SK-N-SH (cell line): ENCODE measurements at regions not wholly inside any gene's neighbourhood (a gene's known extent, or its start where the extent isn't known, plus 50 kb on each side); places are given as distances from the start of the nearest gene placed in this dataset.

Experiments used
- EP300 ChIP-seq, 2 experiments: IDR thresholded peaks; 2 replicates each; pipeline versions ENCODE4 v1.4.0 to v1.6.1; 2012; ENCODE audit warnings: borderline replicate concordance in 1 of 2, low read depth in 1 of 2, low read length in 1 of 2
- MXI1 ChIP-seq: IDR thresholded peaks from 2 replicates; pipeline ENCODE4 v1.6.1; 2012; ENCODE audit warnings: mild to moderate bottlenecking, low read depth, low read length, improper control_type of control experiment
- NFIC ChIP-seq: IDR thresholded peaks from 2 replicates; pipeline ENCODE4 v1.4.0; 2012; ENCODE audit warnings: borderline replicate concordance
- POLR2AphosphoS5 ChIP-seq: IDR thresholded peaks from 2 replicates; pipeline ENCODE4 v1.6.1; 2012; ENCODE audit warnings: low read depth, low read length
- RCOR1 ChIP-seq: fragments of 150-350 bp; IDR thresholded peaks from 2 replicates; pipeline ENCODE4 v1.6.1; 2017; ENCODE audit warnings: antibody characterized with exemption, low read length
- RXRA ChIP-seq: IDR thresholded peaks from 2 replicates; pipeline ENCODE4 v1.4.0; 2012; ENCODE audit warnings: low read depth, mild to moderate bottlenecking, borderline replicate concordance
- TF ChIP-seq, protein P1 (sequence below): IDR thresholded peaks from 2 replicates; pipeline ENCODE4; 2012
- TF ChIP-seq, protein P2 (sequence below): fragments of 200-600 bp; sonication (generic); IDR thresholded peaks from 2 replicates; pipeline ENCODE4 v1.6.1; 2017; ENCODE audit warnings: antibody characterized with exemption, mild to moderate bottlenecking, moderate library complexity
- TF ChIP-seq, protein P3 (sequence below): fragments of 150-350 bp; IDR thresholded peaks from 2 replicates; pipeline ENCODE4 v1.6.1; 2017; ENCODE audit warnings: antibody characterized with exemption, low read length, low read depth, borderline replicate concordance

DNA sequence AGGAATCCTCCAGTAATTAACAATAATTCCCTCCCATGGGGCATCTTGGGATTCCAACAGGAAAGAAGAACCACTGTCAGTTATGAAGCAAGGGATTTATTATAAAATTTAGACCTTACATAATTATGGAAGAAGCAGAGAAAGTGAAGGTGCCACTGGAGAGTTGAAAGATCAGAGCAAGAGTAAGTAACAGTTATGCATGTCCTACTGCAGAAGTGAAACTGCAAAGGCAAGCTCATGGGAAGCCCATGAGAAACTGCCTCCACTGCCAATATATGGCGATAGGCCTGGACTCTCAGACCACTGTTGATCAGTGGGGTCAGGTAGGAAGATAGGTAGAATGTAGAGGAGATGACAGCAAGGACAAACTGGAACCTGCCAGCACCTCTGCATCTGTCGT, 123.6 kb upstream of the ZNF648 start:
- no peak for TF ChIP-seq RCOR1
- TF ChIP-seq, protein P1, sequence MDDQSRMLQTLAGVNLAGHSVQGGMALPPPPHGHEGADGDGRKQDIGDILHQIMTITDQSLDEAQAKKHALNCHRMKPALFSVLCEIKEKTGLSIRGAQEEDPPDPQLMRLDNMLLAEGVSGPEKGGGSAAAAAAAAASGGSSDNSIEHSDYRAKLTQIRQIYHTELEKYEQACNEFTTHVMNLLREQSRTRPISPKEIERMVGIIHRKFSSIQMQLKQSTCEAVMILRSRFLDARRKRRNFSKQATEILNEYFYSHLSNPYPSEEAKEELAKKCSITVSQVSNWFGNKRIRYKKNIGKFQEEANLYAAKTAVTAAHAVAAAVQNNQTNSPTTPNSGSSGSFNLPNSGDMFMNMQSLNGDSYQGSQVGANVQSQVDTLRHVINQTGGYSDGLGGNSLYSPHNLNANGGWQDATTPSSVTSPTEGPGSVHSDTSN = no peak
- no peak for TF ChIP-seq POLR2AphosphoS5
- TF ChIP-seq, protein P2, sequence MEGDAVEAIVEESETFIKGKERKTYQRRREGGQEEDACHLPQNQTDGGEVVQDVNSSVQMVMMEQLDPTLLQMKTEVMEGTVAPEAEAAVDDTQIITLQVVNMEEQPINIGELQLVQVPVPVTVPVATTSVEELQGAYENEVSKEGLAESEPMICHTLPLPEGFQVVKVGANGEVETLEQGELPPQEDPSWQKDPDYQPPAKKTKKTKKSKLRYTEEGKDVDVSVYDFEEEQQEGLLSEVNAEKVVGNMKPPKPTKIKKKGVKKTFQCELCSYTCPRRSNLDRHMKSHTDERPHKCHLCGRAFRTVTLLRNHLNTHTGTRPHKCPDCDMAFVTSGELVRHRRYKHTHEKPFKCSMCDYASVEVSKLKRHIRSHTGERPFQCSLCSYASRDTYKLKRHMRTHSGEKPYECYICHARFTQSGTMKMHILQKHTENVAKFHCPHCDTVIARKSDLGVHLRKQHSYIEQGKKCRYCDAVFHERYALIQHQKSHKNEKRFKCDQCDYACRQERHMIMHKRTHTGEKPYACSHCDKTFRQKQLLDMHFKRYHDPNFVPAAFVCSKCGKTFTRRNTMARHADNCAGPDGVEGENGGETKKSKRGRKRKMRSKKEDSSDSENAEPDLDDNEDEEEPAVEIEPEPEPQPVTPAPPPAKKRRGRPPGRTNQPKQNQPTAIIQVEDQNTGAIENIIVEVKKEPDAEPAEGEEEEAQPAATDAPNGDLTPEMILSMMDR = no peak
- no peak for TF ChIP-seq EP300 (IDR thresholded peaks at IDR 0.05; ENCODE audit: borderline replicate concordance in 1 of 2, low read depth in 1 of 2, low read length in 1 of 2)
- no peak for TF ChIP-seq NFIC
- no peak for TF ChIP-seq RXRA
- no peak for TF ChIP-seq MXI1
- TF ChIP-seq, protein P3, sequence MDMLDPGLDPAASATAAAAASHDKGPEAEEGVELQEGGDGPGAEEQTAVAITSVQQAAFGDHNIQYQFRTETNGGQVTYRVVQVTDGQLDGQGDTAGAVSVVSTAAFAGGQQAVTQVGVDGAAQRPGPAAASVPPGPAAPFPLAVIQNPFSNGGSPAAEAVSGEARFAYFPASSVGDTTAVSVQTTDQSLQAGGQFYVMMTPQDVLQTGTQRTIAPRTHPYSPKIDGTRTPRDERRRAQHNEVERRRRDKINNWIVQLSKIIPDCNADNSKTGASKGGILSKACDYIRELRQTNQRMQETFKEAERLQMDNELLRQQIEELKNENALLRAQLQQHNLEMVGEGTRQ = no peak
